Prostate gland (tissue), 2 donors: ENCODE measurements at regions not wholly inside any gene's neighbourhood (a gene's known extent, or its start where the extent isn't known, plus 50 kb on each side); places are given as distances from the start of the nearest gene placed in this dataset.

Experiments
- POLR2A ChIP-seq: fragments of 450-650 bp; IDR thresholded peaks from one replicate; pipeline ENCODE4 v1.6.1; 2016; ENCODE audit warnings: antibody characterized with exemption, mild to moderate bottlenecking
- POLR2AphosphoS5 ChIP-seq: sonication (generic); formaldehyde crosslinking; IDR thresholded peaks from one replicate; pipeline ENCODE4 v1.6.1; 2017; ENCODE audit warnings: antibody characterized with exemption
- TF ChIP-seq, protein P1 (sequence below), 4 experiments: fragments of 200-600 bp in 2 of 4; fragments of 450-650 bp in 2 of 4; sonication (generic) in 2 of 4; IDR thresholded peaks; 1 replicate in 3 of 4; 2 replicates in 1 of 4; pipeline ENCODE4 v1.5.1; 2016 to 2019; ENCODE audit warnings: antibody characterized with exemption in 4 of 4, mild to moderate bottlenecking in 2 of 4, moderate library complexity in 2 of 4

DNA sequence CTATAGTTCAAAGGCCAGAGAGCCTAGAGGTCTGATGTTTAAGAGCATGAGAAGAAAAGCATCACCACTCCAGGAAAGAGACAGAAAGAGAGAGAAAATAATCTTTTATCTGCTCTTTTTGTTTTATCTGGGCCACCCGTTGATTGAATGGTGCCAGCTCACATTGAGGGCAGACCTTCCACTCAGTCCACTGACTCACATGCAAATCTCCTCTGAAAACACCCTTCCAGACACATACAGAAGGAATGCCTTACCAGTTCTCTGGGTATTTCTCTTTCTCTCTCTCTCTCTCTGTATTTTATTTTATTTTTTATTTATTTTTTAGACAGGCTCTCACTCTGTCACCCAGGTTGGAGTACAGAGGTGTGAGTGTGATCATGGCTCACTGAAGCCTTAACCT is 252.5 kb downstream of the DTHD1 start:
- no peak for TF ChIP-seq POLR2AphosphoS5
- TF ChIP-seq, protein P1, sequence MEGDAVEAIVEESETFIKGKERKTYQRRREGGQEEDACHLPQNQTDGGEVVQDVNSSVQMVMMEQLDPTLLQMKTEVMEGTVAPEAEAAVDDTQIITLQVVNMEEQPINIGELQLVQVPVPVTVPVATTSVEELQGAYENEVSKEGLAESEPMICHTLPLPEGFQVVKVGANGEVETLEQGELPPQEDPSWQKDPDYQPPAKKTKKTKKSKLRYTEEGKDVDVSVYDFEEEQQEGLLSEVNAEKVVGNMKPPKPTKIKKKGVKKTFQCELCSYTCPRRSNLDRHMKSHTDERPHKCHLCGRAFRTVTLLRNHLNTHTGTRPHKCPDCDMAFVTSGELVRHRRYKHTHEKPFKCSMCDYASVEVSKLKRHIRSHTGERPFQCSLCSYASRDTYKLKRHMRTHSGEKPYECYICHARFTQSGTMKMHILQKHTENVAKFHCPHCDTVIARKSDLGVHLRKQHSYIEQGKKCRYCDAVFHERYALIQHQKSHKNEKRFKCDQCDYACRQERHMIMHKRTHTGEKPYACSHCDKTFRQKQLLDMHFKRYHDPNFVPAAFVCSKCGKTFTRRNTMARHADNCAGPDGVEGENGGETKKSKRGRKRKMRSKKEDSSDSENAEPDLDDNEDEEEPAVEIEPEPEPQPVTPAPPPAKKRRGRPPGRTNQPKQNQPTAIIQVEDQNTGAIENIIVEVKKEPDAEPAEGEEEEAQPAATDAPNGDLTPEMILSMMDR (IDR thresholded peaks at IDR 0.05) = no peak
- TF ChIP-seq POLR2A = no peak
